Adrenal gland (tissue), 5 donors: ENCODE measurements at regions not wholly inside any gene's neighbourhood (a gene's known extent, or its start where the extent isn't known, plus 50 kb on each side); places are given as distances from the start of the nearest gene placed in this dataset.

Experiments used
- CTCF ChIP-seq, 6 experiments: fragments of 450-650 bp in 4 of 6; fragments of 200-600 bp in 2 of 6; sonication (generic) in 1 of 6; IDR thresholded peaks; 1 replicate in 5 of 6; 2 replicates in 1 of 6; pipeline versions ENCODE4 v1.5.1 to v1.8.0; 2016 to 2021; ENCODE audit warnings: antibody characterized with exemption in 6 of 6, mild to moderate bottlenecking in 2 of 6, moderate library complexity in 1 of 6
- POLR2A ChIP-seq, 2 donors: fragments of 450-650 bp; IDR thresholded peaks; one replicate each; pipeline ENCODE4 v1.6.1; 2017; ENCODE audit warnings: antibody characterized with exemption in 2 of 2, mild to moderate bottlenecking in 2 of 2, moderate library complexity in 1 of 2
- donor health status: DM: no; HTN: no; CAD: no.

- TF ChIP-seq POLR2A (IDR thresholded peaks at IDR 0.05): no peak
- TF ChIP-seq CTCF (IDR thresholded peaks at IDR 0.05): no peak
Measured at GRCh38 chr5:88051148-88051547, 217.5 kb downstream of the TMEM161B start.
